A549 (cell line): ENCODE measurements at regions not wholly inside any gene's neighbourhood (a gene's known extent, or its start where the extent isn't known, plus 50 kb on each side); places are given as distances from the start of the nearest gene placed in this dataset.
"Not testable (repeated sequence)": the region's sequence is repeated elsewhere in the genome, so short reads cannot be mapped to it uniquely, and the experiment has no call there.

Experiments used
- CBX8 ChIP-seq: fragments of 200-600 bp; sonication (generic); IDR thresholded peaks from 2 replicates; pipeline ENCODE4 v1.6.1; 2016
- EP300 ChIP-seq, 2 experiments: fragments of >200 bp; sonication (Bioruptor Twin); formaldehyde crosslinking; IDR thresholded peaks; 2 replicates in 1 of 2; 3 replicates in 1 of 2; pipeline ENCODE4 v1.6.1; 2016 to 2017
- HDAC2 ChIP-seq: fragments of 200-600 bp; sonication (generic); IDR thresholded peaks from 2 replicates; pipeline ENCODE4 v1.6.1; 2016
- NFE2L2 ChIP-seq: fragments of 150-350 bp; conservative IDR thresholded peaks from 2 replicates; pipeline ENCODE4 v1.6.1; 2014; ENCODE audit warnings: low read length
- POLR2A ChIP-seq: IDR thresholded peaks from 2 replicates; pipeline ENCODE4 v1.6.1; 2012; ENCODE audit warnings: mild to moderate bottlenecking, low read length
- TF ChIP-seq, protein P1 (sequence below): fragments of >200 bp; sonication (Bioruptor Twin); formaldehyde crosslinking; IDR thresholded peaks from 3 replicates; pipeline ENCODE4 v1.5.1; 2016
- TF ChIP-seq, protein P2 (sequence below): fragments of 150-350 bp; IDR thresholded peaks from 2 replicates; pipeline ENCODE4 v1.6.1; 2014; ENCODE audit warnings: low read depth, mild to moderate bottlenecking, low read length
- TF ChIP-seq, protein P3 (sequence below): IDR thresholded peaks from 2 replicates; pipeline ENCODE4 v1.6.1; 2012

- TF ChIP-seq, protein P1, sequence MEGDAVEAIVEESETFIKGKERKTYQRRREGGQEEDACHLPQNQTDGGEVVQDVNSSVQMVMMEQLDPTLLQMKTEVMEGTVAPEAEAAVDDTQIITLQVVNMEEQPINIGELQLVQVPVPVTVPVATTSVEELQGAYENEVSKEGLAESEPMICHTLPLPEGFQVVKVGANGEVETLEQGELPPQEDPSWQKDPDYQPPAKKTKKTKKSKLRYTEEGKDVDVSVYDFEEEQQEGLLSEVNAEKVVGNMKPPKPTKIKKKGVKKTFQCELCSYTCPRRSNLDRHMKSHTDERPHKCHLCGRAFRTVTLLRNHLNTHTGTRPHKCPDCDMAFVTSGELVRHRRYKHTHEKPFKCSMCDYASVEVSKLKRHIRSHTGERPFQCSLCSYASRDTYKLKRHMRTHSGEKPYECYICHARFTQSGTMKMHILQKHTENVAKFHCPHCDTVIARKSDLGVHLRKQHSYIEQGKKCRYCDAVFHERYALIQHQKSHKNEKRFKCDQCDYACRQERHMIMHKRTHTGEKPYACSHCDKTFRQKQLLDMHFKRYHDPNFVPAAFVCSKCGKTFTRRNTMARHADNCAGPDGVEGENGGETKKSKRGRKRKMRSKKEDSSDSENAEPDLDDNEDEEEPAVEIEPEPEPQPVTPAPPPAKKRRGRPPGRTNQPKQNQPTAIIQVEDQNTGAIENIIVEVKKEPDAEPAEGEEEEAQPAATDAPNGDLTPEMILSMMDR, result not testable (repeated sequence)
- TF ChIP-seq, protein P2, sequence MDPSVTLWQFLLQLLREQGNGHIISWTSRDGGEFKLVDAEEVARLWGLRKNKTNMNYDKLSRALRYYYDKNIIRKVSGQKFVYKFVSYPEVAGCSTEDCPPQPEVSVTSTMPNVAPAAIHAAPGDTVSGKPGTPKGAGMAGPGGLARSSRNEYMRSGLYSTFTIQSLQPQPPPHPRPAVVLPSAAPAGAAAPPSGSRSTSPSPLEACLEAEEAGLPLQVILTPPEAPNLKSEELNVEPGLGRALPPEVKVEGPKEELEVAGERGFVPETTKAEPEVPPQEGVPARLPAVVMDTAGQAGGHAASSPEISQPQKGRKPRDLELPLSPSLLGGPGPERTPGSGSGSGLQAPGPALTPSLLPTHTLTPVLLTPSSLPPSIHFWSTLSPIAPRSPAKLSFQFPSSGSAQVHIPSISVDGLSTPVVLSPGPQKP, result not testable (repeated sequence)
- TF ChIP-seq, protein P3, sequence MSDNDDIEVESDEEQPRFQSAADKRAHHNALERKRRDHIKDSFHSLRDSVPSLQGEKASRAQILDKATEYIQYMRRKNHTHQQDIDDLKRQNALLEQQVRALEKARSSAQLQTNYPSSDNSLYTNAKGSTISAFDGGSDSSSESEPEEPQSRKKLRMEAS, result not testable (repeated sequence)
- not testable (repeated sequence) for TF ChIP-seq POLR2A; HDAC2; EP300 (IDR thresholded peaks at IDR 0.05); NFE2L2; CBX8
Measured at GRCh38 chr16:21344361-21344912, 66.3 kb upstream of the CRYM start.
